Tongue (tissue), 1 donor: ENCODE measurements at regions not wholly inside any gene's neighbourhood (a gene's known extent, or its start where the extent isn't known, plus 50 kb on each side); places are given as distances from the start of the nearest gene placed in this dataset.
A peak's percentile ranks its signal among the peaks of the same experiment; 100 is the strongest.

Experiments
- DNase-seq: peaks from one replicate; pipeline ENCODE4 v3.0.0-alpha.2; 2015

DNA sequence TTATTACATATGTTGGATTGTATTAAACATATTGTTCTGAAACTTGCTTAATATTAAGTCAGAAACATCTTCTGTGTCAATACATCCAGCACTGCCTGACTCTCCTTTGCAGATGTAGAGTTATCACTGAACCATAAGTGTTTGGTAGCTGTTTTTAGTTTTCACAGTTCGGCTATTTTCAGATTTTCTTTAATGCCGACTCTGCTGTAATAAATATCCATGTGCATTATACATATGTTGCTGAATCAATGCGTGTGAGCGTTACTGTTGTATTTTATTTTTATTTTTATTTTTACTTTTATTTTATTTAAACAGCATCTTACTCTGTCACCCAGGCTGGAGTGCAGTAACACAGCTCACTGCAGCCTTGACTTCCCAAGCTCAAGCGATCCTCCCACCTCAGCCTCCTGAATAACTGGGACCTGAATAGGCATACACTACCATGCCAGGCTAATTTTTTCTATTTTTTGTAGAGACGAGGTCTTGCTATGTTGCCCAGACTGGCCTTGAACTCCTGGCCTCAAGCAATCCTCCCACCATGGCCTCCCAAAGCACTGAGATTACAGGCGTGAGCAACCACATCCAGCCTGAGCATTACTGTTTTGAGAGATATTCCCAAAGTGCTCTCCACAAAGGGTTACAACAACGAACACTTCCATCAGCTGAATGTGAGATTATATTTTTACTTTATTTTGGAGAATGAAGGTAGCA lies 50.7 kb upstream of the NOCT start:
- DNase-seq = no peak

- DNase-seq = no peak
These were observed 52.2 kb upstream of the NOCT start for GRCh38 chr4:138963412-138963811.

- DNase-seq = no peak
These were observed 53.9 kb upstream of the NOCT start for GRCh38 chr4:138961664-138962063.

DNA sequence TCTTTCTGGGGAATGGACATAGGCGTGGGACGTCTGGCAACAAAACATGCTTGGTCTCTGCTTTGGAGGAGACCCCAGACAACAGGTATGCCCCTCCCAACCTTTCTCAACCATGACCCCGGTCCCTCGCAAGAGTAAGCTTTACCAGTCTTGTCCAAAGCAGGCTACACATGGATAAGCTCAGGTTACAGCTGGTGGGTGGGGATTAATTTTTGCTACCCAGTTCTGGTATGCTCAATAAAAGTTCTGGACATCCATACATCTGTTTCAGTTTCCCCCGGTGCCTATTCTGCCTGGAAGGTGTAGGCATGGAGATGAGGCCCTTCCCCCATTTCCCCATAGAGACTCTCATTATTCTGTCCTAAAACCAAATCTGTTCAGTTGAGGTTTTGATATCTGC lies 54.5 kb upstream of the NOCT start:
- no peak for DNase-seq

DNA sequence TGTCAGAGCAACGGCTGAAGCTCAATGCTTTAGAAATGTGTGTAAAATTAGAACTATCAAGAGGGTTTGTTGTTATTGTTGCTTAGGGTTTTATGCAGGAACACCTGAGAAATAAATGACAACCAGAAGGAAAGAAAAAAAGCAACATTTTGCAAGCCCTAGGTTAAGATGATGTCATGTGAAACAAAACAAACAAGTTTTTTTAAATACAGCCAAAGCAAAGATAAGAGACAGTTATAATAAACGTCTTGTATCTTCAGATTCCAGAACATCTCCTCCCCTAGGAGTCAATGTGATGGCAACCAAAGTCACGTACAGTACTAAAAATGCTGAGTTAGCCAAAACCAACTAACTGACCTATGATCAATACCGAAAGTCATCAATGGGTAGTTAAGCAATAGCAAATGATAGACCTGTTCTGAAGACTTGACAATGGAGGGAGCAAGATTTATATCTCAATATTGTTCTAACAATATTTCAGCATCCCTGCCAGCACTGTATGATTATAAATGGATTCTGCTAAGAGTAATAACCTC lies 55.3 kb upstream of the NOCT start:
- DNase-seq = no peak

GRCh38 chr4:138959097-138959815 lies 56.3 kb upstream of the NOCT start:
- DNase-seq = no peak

- no peak for DNase-seq
These were observed 57.1 kb upstream of the NOCT start for GRCh38 chr4:138958519-138958918.

DNA sequence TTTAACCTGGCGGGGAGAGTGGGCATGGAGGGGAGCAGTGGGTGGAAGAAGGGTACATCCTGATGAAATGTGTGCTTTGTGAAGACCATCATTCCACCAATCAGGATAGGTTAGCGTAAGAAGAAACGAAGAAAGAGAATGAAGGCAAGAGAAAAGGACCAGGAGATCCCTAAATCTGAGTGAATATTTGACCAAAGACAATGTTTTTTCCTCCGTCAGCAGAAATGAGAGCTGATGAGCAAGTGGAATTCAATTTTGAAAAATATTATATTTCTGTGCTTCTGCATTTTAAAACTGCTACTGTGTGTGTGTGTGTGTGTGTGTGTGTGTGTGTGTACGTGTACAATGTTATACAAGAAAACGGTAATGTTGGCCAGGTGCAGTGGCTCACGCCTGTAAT lies 58.3 kb upstream of the NOCT start:
- no peak for DNase-seq

DNA sequence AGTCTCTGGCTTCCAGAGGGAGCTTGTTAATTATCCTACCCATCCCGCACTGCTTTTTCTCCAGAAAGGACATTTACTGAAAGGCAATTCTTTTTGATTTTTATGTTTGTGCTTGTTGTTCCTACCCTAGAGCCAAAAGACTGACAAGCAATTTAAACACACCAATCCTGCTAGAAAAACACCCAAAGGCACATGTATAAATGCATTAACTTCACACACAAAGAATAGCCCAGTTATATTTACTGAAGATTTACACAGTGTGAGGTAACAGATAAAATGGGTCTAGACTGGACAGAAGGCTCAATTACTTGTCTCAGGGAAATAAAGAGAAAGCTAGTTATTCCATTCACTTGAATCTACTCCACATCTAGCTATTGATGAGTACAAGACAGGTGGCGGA lies 61.2 kb upstream of the NOCT start:
- no peak for DNase-seq

- DNase-seq = peak; percentile 47
These were observed 61.6 kb upstream of the NOCT start for GRCh38 chr4:138953961-138954371.

- no peak for DNase-seq
These were observed 63.2 kb upstream of the NOCT start for GRCh38 chr4:138952411-138952810.

DNA sequence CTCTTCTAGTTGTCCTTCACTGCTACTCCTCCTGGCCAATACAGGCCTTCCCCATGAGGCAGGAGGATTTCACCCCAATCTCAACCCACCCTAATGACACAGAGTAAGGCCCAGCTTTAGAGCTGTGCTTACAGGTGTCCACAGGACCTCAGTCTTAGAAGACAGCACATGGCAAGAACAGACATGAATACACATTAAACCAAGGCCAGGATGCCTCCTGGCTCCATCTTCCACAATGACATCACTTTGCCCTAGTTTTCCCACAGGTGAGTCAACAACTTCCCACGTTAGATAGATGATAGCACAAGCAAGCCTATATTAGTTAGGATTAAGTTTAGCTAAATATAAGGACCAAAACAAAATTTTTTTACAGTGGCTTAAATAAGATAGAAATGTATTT lies 63.8 kb upstream of the NOCT start:
- DNase-seq = no peak

DNA sequence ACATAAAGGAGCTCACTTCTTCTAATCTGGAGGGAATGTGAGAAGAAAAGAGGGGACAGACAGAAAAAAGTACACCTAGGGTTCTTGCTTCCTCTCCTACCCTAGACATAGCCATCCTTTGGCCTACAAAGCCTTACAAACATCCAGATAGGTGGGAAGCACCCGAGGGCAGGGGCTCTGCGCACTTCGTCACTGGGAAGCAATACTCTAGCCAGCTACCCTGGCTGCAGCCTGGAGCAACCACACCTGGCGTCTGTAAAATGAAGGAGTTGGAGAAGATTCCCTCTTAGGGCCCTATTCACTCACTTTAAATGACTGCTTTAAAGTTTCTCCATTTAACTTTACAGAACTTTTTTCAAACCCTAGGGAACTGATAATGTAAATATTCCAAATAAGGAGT lies 65.7 kb upstream of the NOCT start:
- no peak for DNase-seq

- DNase-seq = no peak
These were observed 66.7 kb upstream of the NOCT start for GRCh38 chr4:138948918-138949317.

GRCh38 chr4:138946306-138946705 lies 69.3 kb upstream of the NOCT start:
- DNase-seq = no peak

DNA sequence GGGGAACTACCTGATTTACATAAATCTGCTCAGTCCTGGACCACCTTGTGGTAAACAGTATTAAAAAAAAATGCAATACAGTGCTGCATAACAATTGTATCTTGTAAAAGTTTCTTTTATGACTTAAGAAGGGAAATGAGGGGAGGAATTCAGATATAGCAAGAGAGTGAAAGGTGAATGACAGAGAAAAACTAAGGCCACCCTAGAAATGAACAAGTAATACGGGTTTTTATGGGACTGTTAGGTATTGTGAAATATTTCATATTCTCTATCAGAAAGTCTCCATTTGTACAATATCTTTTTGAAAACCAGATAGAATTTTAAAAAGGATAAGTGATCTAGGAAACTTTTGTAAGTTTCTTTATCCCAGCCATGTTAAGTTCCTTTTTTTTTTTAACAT lies 69.7 kb upstream of the NOCT start:
- no peak for DNase-seq

- no peak for DNase-seq
These were observed 70.2 kb upstream of the NOCT start for GRCh38 chr4:138945401-138945800.

GRCh38 chr4:138943893-138944292 lies 71.7 kb upstream of the NOCT start:
- DNase-seq = no peak

DNA sequence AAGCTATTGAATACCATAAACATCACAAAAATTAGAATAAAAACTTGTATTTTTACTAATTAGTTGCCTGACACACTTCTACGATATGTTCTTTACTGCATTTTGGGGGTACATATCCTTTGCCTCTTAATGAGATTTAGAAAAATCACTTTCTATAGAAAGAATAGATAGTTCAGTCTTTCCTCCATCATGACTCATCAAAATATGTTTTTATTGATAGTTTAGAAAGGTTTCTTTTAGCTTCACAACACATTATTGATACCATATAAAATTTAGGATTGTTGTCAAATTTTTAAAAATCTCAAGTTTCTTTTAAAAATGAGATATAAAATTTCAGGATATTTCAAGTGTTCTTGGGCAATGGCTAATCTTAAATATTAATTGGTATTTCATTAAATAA lies 74.5 kb upstream of the NOCT start:
- no peak for DNase-seq

DNA sequence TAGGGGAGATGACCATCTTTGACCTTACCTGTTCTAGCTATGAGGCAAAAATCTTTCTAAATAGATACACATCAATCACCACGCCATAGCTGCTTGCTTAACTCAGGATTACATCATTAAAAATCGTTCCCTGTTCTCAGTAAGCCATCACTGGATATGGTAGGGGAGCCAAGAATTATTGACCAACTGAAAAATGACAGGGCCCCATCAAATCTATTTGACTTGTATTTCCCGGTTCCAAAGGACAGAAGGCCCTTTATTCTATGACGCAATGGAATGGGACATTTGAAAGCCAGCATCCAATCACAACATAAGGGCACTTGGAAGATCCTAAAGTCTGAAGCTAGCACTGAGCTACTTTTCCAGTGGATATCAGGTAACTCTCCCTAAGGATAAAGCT lies 75.6 kb upstream of the NOCT start:
- no peak for DNase-seq

- DNase-seq = peak; percentile 75
These were observed 77.3 kb upstream of the NOCT start for GRCh38 chr4:138938366-138938690.

DNA sequence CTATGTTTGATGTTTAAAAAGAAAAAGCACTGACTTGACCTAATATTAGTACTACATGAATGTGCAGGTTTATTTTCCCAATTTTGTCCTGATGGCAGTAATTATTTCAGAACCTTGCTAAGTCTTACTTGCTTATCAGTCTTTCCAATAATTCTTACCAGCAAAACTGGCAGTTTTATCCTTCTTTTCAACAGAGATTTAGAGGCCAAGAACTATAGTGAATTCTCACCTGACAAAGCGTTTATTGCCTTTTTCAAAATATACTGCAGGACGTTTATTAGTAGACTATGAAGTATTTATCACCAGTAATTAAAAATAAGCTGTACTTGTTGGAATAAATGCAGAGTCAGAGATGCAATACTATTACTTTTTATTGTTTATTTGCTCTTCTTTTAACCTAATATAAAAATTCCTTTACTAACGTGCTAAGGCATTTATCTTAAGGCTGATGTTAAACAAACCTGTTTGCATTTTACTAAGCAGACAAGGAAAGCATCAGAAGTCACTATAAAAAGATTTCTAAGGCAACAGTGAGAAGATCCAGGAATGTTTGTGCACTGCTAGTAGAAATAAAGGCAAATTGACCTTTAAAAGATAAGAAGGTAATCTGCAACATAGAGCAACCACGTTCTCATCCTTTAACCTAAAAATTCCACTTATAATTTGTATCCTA lies 80.3 kb upstream of the NOCT start:
- DNase-seq = no peak

DNA sequence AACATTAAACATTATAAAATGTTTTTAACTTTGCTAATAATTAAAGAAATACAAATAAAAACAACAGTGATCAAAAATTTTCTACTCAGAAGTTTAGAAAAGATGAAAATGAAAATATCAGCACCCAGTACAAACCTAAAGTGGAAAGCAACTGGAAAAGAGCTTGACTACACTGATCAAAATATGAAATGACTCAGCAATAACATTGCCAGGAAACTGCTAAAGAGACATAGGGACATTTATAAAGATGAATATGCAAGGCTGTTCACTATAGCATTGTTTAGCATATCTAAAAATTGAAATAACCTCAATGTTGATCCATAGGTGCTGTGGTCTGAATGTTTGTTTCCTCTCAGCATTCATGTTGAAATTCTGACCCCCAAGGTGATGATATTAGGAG lies 88.5 kb upstream of the NOCT start:
- DNase-seq = no peak

DNA sequence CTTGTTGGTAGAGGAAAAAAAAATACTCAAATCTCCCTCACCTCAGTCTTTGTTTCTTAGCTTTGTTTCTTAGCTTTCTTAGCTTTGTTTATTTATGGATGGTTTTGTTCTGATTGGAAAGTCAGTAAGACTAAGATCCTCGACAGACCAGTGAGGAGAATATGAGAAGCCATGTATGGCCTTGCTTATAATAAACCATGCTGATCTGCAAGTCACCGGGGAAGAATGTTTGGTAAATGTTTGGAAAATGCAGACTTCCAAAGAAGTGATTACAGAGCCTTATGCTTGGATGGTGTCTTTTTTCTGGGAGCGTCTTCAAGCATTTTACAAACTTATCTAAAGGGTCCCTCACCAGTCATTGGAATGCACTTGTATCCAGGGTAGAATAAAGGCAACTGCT lies 90.1 kb upstream of the NOCT start:
- no peak for DNase-seq
